Adrenal gland (tissue), 5 donors: ENCODE measurements at regions not wholly inside any gene's neighbourhood (a gene's known extent, or its start where the extent isn't known, plus 50 kb on each side); places are given as distances from the start of the nearest gene placed in this dataset.

Source experiments
- POLR2A ChIP-seq, 2 donors: fragments of 450-650 bp; IDR thresholded peaks; one replicate each; pipeline ENCODE4 v1.6.1; 2017; ENCODE audit warnings: antibody characterized with exemption in 2 of 2, mild to moderate bottlenecking in 2 of 2, moderate library complexity in 1 of 2
- TF ChIP-seq, protein P1 (sequence below), 6 experiments: fragments of 450-650 bp in 4 of 6; fragments of 200-600 bp in 2 of 6; sonication (generic) in 1 of 6; IDR thresholded peaks; 1 replicate in 5 of 6; 2 replicates in 1 of 6; pipeline versions ENCODE4 v1.5.1 to v1.8.0; 2016 to 2021; ENCODE audit warnings: antibody characterized with exemption in 6 of 6, mild to moderate bottlenecking in 2 of 6, moderate library complexity in 1 of 6
- donor health status: DM: no; HTN: no; CAD: no.

DNA sequence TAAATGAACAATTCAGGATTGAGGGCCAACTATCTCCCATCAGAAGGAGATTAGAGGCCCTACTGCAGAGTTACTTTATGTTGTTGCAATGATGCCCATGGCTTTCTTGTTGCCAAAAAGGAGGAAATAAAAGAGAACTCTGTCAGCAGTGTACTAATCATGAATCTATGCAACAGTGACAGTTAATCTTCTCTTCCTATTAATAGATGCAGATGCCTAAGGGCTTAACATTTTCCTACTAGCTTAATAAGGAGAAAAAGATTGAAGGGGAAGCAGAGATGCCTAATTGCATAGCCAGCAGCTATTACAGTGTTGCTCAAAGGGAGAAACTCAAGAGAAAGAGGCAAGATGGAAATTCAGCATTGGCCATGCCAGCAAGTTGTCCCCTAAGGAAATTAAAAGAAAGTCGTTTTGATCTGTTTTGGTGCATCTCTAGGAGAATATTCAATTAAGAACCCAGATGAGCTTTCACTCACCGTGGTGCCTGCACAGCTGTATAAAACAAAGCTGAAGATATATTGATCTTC lies 107.1 kb upstream of the KCNJ3 start:
- no peak for TF ChIP-seq POLR2A (IDR thresholded peaks at IDR 0.05)
- TF ChIP-seq, protein P1, sequence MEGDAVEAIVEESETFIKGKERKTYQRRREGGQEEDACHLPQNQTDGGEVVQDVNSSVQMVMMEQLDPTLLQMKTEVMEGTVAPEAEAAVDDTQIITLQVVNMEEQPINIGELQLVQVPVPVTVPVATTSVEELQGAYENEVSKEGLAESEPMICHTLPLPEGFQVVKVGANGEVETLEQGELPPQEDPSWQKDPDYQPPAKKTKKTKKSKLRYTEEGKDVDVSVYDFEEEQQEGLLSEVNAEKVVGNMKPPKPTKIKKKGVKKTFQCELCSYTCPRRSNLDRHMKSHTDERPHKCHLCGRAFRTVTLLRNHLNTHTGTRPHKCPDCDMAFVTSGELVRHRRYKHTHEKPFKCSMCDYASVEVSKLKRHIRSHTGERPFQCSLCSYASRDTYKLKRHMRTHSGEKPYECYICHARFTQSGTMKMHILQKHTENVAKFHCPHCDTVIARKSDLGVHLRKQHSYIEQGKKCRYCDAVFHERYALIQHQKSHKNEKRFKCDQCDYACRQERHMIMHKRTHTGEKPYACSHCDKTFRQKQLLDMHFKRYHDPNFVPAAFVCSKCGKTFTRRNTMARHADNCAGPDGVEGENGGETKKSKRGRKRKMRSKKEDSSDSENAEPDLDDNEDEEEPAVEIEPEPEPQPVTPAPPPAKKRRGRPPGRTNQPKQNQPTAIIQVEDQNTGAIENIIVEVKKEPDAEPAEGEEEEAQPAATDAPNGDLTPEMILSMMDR (IDR thresholded peaks at IDR 0.05), result no peak
